Naive thymus-derived CD4-positive, alpha-beta T cell (primary cell): ENCODE measurements at regions not wholly inside any gene's neighbourhood (a gene's known extent, or its start where the extent isn't known, plus 50 kb on each side); places are given as distances from the start of the nearest gene placed in this dataset.

Source experiments
- ATAC-seq: fragments of 150-1000 bp; cut with Tn5 transposase; 2 replicates; pipeline ENCODE4 v1.10.0; 2021; ENCODE audit warnings: mild to moderate bottlenecking, moderate library complexity
- CTCF ChIA-PET: fragments of 350-600 bp; sonication (Branson Sonifier 250); formaldehyde crosslinking; loops from one replicate; lab custom pipeline; 2021; ENCODE audit warnings: antibody characterized with exemption; lab: Charles Lee
- POLR2A ChIA-PET: fragments of 350-600 bp; sonication (Branson Sonifier 250); formaldehyde crosslinking; loops from one replicate; lab custom pipeline; 2021; ENCODE audit warnings: antibody characterized with exemption, inconsistent platforms; lab: Charles Lee
- DNase-seq, 9 donors: peaks; one replicate each; pipeline versions ENCODE4 v3.0.0 to v3.0.0-alpha.2; 2020 to 2022; ENCODE audit warnings: mixed read lengths in 1 of 9
- H3K27ac ChIP-seq: one replicate; pipeline ENCODE4 v1.7.0; 2013; ENCODE audit warnings: mild to moderate bottlenecking, low read depth, low read length, moderate library complexity
- H3K27me3 ChIP-seq, 2 donors: one replicate each; pipeline ENCODE4 v1.7.0; 2013; ENCODE audit warnings: low read length in 2 of 2, mild to moderate bottlenecking in 2 of 2, moderate library complexity in 2 of 2; ENCODE audit not compliant: control insufficient read depth in 2 of 2, insufficient read depth in 2 of 2
- H3K36me3 ChIP-seq, 3 experiments: 1 replicate in 2 of 3; 2 replicates in 1 of 3; pipeline ENCODE4 v1.7.0; 2013; ENCODE audit warnings: low read length in 3 of 3, mild to moderate bottlenecking in 3 of 3, moderate library complexity in 1 of 3; ENCODE audit not compliant: insufficient read depth in 3 of 3, control insufficient read depth in 2 of 3
- H3K4me1 ChIP-seq, 2 donors: one replicate each; pipeline ENCODE4 v1.7.0; 2013; ENCODE audit warnings: low read length in 2 of 2, mild to moderate bottlenecking in 2 of 2, moderate library complexity in 1 of 2; ENCODE audit not compliant: control insufficient read depth in 2 of 2, insufficient read depth in 2 of 2
- H3K4me3 ChIP-seq: 2 replicates; pipeline ENCODE4 v1.7.0; 2013; ENCODE audit warnings: mild to moderate bottlenecking, low read length
- H3K9me3 ChIP-seq, 3 experiments: 1 replicate in 2 of 3; 2 replicates in 1 of 3; pipeline ENCODE4 v1.7.0; 2013; ENCODE audit warnings: low read length in 3 of 3; ENCODE audit not compliant: control insufficient read depth in 2 of 3
- H3K27ac Mint-ChIP-seq, 9 donors: one replicate each; pipeline ENCODE4 v1.8.0; 2020 to 2022; ENCODE audit warnings: mixed read lengths in 9 of 9, mild to moderate bottlenecking in 8 of 9, moderate library complexity in 5 of 9, inconsistent platforms in 2 of 9
- H3K27me3 Mint-ChIP-seq, 5 donors: one replicate each; pipeline ENCODE4 v1.8.0; 2021 to 2022; ENCODE audit warnings: mixed read lengths in 5 of 5, mild to moderate bottlenecking in 1 of 5
- H3K36me3 Mint-ChIP-seq, 5 donors: one replicate each; pipeline ENCODE4 v1.8.0; 2020 to 2022; ENCODE audit warnings: mixed read lengths in 5 of 5, mild to moderate bottlenecking in 3 of 5, inconsistent platforms in 1 of 5
- H3K4me1 Mint-ChIP-seq, 7 donors: one replicate each; pipeline ENCODE4 v1.8.0; 2020 to 2022; ENCODE audit warnings: mixed read lengths in 7 of 7, mild to moderate bottlenecking in 3 of 7, inconsistent platforms in 1 of 7
- H3K4me3 Mint-ChIP-seq, 10 donors: one replicate each; pipeline ENCODE4 v1.8.0; 2020 to 2022; ENCODE audit warnings: mild to moderate bottlenecking in 10 of 10, mixed read lengths in 10 of 10, moderate library complexity in 6 of 10, inconsistent platforms in 2 of 10
- H3K9me3 Mint-ChIP-seq, 11 donors: one replicate each; pipeline ENCODE4 v1.8.0; 2020 to 2022; ENCODE audit warnings: mixed read lengths in 11 of 11, mild to moderate bottlenecking in 4 of 11, inconsistent platforms in 1 of 11, moderate library complexity in 1 of 11
- intact Hi-C, 2 donors: fragments of 100-400 bp; cut with micrococcal nuclease; formaldehyde crosslinking; loops; one replicate each; pipeline ENCODE4 v1.15.1; 2023

- intact Hi-C loops = no loop called here
- ChIA-PET CTCF (no interaction called here), POLR2A (no interaction called here)
- Mint-ChIP-seq H3K4me1 (no peaks in the 10 kb centered on the region), H3K9me3 (peaks cover 0 to 21% (median 2%) of the 10 kb centered on the region in 11 donors), H3K27ac (no peak overlapping the region), H3K4me3 (no peak overlapping the region), H3K36me3 (no peaks in the 10 kb centered on the region), H3K27me3 (no peaks in the 10 kb centered on the region)
- no peak overlapping the region for H3K27ac ChIP-seq
- DNase-seq (no peak), ATAC-seq (no peak)
- H3K9me3 ChIP-seq = no peaks in the 10 kb centered on the region
- no peaks in the 10 kb centered on the region for H3K4me1 ChIP-seq
- no peak overlapping the region for H3K4me3 ChIP-seq
- no peaks in the 10 kb centered on the region for H3K36me3 ChIP-seq
- H3K27me3 ChIP-seq = no peaks in the 10 kb centered on the region
Observed at GRCh38 chr4:31052519-31052918, 332.4 kb downstream of the PCDH7 start.

GRCh38 chr4:31053451-31053850 is 333.3 kb downstream of the PCDH7 start:
- ATAC-seq (no peak), DNase-seq (no peak)
- no peak overlapping the region for H3K4me3 ChIP-seq
- Mint-ChIP-seq H3K4me1 (no peaks in the 10 kb centered on the region), H3K4me3 (no peak overlapping the region), H3K27me3 (no peaks in the 10 kb centered on the region), H3K9me3 (peaks cover 0 to 23% (median 2%) of the 10 kb centered on the region in 11 donors), H3K27ac (no peak overlapping the region), H3K36me3 (no peaks in the 10 kb centered on the region)
- H3K9me3 ChIP-seq = no peaks in the 10 kb centered on the region
- intact Hi-C loops = no loop called here
- POLR2A ChIA-PET = no interaction called here
- no peaks in the 10 kb centered on the region for H3K36me3 ChIP-seq
- H3K4me1 ChIP-seq = no peaks in the 10 kb centered on the region
- no peaks in the 10 kb centered on the region for H3K27me3 ChIP-seq
- CTCF ChIA-PET = no interaction called here
- H3K27ac ChIP-seq = no peak overlapping the region

- Mint-ChIP-seq H3K36me3 (no peaks in the 10 kb centered on the region), H3K9me3 (peaks cover 0 to 23% (median 2%) of the 10 kb centered on the region in 11 donors), H3K4me3 (no peak overlapping the region), H3K27me3 (no peaks in the 10 kb centered on the region), H3K4me1 (no peaks in the 10 kb centered on the region), H3K27ac (no peak overlapping the region)
- H3K27ac ChIP-seq = no peak overlapping the region
- ChIA-PET CTCF (no interaction called here), POLR2A (no interaction called here)
- ATAC-seq (no peak), DNase-seq (no peak)
- H3K36me3 ChIP-seq = no peaks in the 10 kb centered on the region
- no peaks in the 10 kb centered on the region for H3K4me1 ChIP-seq
- H3K4me3 ChIP-seq = no peak overlapping the region
- H3K27me3 ChIP-seq = no peaks in the 10 kb centered on the region
- H3K9me3 ChIP-seq = no peaks in the 10 kb centered on the region
- intact Hi-C loops = no loop called here
Observed at GRCh38 chr4:31054295-31054694, 334.1 kb downstream of the PCDH7 start.

- no peaks in the 10 kb centered on the region for H3K36me3 ChIP-seq
- Mint-ChIP-seq H3K4me3 (no peak overlapping the region), H3K36me3 (no peaks in the 10 kb centered on the region), H3K4me1 (no peaks in the 10 kb centered on the region), H3K9me3 (peaks cover 0 to 24% (median 1%) of the 10 kb centered on the region in 11 donors), H3K27ac (no peak overlapping the region), H3K27me3 (no peaks in the 10 kb centered on the region)
- H3K27me3 ChIP-seq = no peaks in the 10 kb centered on the region
- CTCF ChIA-PET = no interaction called here
- no peak for DNase-seq
- no peaks in the 10 kb centered on the region for H3K4me1 ChIP-seq
- intact Hi-C loops = no loop called here
- H3K4me3 ChIP-seq = no peak overlapping the region
- POLR2A ChIA-PET = no interaction called here
- no peaks in the 10 kb centered on the region for H3K9me3 ChIP-seq
- no peak for ATAC-seq
- no peak overlapping the region for H3K27ac ChIP-seq
Observed at GRCh38 chr4:31058656-31059055, 338.5 kb downstream of the PCDH7 start.

GRCh38 chr4:31059753-31060522 is 339.8 kb downstream of the PCDH7 start:
- CTCF ChIA-PET = no interaction called here

GRCh38 chr4:31065086-31065485 is 344.9 kb downstream of the PCDH7 start:
- Mint-ChIP-seq H3K27ac (no peak overlapping the region), H3K27me3 (no peaks in the 10 kb centered on the region), H3K9me3 (peaks cover 0 to 15% (median 0%) of the 10 kb centered on the region in 11 donors), H3K4me3 (no peak overlapping the region), H3K36me3 (no peaks in the 10 kb centered on the region), H3K4me1 (no peaks in the 10 kb centered on the region)
- DNase-seq = no peak
- Histone ChIP-seq H3K4me1 (no peaks in the 10 kb centered on the region), H3K4me3 (no peak overlapping the region), H3K9me3 (no peaks in the 10 kb centered on the region), H3K27ac (no peak overlapping the region), H3K36me3 (no peaks in the 10 kb centered on the region), H3K27me3 (no peaks in the 10 kb centered on the region)
- ChIA-PET CTCF (no interaction called here), POLR2A (no interaction called here)
- ATAC-seq = no peak
- intact Hi-C loops = no loop called here

More at GRCh38 chr4:31059753-31060522, 339.8 kb downstream of the PCDH7 start:
- H3K4me3 Mint-ChIP-seq = no peak overlapping the region
- no peak for DNase-seq
- no peaks in the 10 kb centered on the region for H3K27me3 Mint-ChIP-seq
- intact Hi-C loops = no loop called here
- peaks cover 0 to 24% (median 1%) of the 10 kb centered on the region in 11 donors for H3K9me3 Mint-ChIP-seq
- ATAC-seq = no peak
- no peaks in the 10 kb centered on the region for H3K36me3 Mint-ChIP-seq
- H3K4me1 Mint-ChIP-seq = no peaks in the 10 kb centered on the region
- Histone ChIP-seq H3K27me3 (no peaks in the 10 kb centered on the region), H3K4me3 (no peak overlapping the region), H3K9me3 (no peaks in the 10 kb centered on the region), H3K36me3 (no peaks in the 10 kb centered on the region), H3K4me1 (no peaks in the 10 kb centered on the region), H3K27ac (no peak overlapping the region)
- POLR2A ChIA-PET = no interaction called here
- no peak overlapping the region for H3K27ac Mint-ChIP-seq
